GM18873 (cell line): ENCODE measurements at regions not wholly inside any gene's neighbourhood (a gene's known extent, or its start where the extent isn't known, plus 50 kb on each side); places are given as distances from the start of the nearest gene placed in this dataset.

Source experiments
- ATAC-seq: cut with Tn5 transposase; IDR thresholded peaks from one replicate; pipeline ENCODE4 v1.9.1; 2021; ENCODE audit warnings: mild to moderate bottlenecking, moderate library complexity, moderate number of reproducible peaks; ENCODE audit not compliant: unreplicated experiment, low FRiP score

DNA sequence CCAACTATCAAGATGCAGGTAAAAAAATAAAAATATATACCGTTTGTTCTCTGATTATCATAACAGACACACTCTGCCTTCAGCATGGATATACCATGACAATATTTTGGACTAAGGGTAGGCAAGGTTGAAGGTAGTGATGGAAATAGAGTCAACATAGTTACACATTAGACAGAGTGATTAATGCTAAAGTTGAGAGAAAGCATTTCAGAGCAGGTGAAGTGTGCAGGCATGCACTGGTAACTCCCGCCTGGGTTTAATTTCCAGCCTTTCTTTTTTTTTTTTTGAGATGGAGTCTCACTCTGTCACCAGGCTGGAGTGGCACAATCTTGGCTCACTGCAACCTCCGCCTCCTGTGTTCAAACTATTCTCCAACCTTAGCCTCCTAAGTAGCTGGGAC, 458.5 kb downstream of the TLR4 start:
- no peak for ATAC-seq

DNA sequence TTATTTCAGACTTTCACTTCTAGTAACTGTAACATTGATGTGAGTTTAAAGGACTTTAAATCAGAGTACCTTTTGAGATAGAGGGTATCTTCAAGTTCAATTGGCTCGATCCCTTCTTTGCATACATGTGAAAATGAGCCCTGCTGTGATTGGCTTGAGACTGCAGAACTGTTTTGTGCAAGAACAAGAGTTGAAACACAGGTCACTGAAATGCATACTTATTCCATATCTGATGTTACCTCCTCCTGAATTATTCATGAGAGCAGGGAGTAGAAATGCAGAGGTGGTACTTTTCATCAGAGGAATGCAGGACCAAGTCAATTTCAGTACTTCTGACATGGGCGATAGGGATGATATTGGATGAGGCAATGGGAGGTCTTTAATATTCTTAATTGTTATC, 459.5 kb downstream of the TLR4 start:
- ATAC-seq = no peak

DNA sequence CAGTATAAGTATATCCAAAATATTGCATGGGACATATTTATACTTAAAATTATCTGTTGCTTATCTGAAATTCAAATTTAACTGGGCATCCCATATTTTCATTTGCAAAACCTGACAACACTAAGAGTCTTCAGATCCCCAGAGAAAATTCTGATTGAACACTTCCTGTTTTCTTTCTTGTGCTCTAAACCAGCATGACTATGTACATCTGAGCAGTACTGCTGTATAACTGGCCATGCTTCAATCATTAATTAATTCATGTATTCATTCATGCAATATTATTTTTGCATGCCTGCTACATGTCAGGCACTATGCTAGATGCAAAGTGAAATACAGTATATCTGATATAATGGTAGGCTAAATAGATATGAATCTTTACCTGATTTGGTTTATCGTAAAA, 461.2 kb downstream of the TLR4 start:
- ATAC-seq = no peak

- ATAC-seq = no peak
These were observed 466.1 kb downstream of the TLR4 start for GRCh38 chr9:118170032-118170955.

GRCh38 chr9:118177241-118177640, 473.0 kb downstream of the TLR4 start:
- no peak for ATAC-seq

DNA sequence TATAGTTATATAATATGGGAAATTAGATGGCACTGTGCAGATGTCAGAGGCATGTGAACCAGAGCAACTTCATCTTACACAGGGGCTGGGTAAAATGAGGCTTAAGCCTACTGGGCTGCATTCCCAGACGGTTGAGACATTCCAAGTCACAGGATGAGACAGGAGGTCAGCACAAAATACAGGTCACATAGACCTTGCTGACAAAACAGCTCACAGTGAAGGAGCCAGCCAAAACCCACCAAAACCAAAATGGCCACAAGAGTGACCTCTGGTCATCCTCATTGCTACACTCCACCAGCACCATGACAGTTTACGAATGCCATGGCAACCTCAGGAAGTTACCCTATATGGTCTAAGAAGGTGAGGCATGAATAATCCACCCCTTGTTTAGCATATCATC, 479.4 kb downstream of the TLR4 start:
- no peak for ATAC-seq

GRCh38 chr9:118187408-118187807, 483.2 kb downstream of the TLR4 start:
- ATAC-seq = no peak

GRCh38 chr9:118189615-118190014, 485.4 kb downstream of the TLR4 start:
- ATAC-seq = no peak

- no peak for ATAC-seq
These were observed 488.6 kb downstream of the TLR4 start for GRCh38 chr9:118192807-118193206.

- no peak for ATAC-seq
These were observed 505.1 kb downstream of the TLR4 start for GRCh38 chr9:118209343-118209742.

DNA sequence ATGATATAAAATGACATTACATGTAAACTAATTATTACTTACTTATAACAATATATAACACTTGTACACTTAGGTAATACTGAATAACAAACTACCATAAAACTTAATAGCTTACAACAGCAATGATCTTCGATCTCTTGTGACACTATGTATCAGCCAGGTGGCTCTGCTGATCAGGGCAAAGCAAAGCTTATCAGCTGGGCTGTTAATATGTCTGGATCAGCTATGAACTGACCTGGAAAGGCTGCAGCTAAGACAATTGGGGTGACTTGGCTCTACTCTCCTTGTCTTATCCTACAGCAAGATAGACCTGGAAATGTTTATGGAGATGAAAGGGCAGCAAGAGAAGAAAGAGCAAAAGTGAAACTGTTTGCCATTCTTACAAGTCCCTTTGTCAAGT, 511.3 kb downstream of the TLR4 start:
- ATAC-seq = no peak

DNA sequence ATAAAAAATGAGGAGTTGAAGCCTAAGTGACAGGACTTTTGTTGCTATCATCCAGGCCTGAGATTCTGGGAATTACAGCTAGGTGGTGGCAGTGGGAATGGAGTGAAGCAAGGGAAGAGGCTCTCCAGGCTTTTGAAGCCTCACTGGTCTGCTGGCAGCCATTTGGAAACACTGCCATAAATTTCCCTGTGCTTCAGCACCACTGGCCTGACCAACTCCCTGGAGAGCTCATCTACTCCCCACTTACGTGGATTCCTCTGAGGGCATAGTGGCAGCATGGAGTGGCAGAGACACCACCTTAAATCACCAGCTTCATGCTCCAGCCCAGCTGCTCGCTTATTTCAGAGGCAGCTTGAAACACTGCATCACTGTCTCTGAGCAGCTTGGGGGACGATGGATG, 518.2 kb downstream of the TLR4 start:
- no peak for ATAC-seq

GRCh38 chr9:118223111-118223510, 518.9 kb downstream of the TLR4 start:
- no peak for ATAC-seq

DNA sequence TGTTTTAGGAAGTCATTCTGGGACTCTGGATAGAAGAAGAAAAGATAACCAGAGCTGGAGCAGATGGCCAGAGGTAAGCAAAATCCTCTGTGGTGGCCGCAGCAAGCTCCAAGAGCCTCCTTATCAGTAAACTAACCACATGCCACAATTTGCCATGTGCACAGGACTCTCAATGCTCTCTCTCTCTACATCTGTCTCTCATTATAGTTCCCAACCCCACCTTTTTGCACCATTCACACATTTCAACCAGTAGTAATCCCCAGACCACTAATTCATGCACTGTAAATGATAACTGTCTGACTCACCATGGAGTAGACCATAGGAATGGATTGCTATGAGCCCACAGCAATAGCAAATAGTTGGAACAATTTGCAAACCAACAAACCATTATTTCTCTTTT, 526.1 kb downstream of the TLR4 start:
- ATAC-seq = no peak

- ATAC-seq = no peak
These were observed 532.4 kb downstream of the TLR4 start for GRCh38 chr9:118236625-118237024.

DNA sequence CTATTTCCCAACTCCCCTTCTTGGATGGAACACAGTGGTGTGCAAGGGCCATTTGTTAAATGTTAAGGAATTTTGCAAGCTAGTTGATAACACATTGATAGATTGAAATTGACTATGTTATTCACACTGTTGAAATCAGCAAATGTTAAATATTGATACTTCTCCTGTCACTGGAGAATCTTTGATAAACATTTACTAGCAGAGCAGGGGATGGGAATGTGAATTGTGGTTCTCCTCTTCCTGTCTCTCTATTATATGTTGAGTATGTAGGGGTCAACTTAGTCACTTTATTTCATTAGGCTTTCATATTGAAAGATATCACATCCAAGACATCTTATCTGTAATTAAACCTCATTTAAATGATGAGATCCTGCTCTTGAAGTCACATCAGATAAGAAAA, 533.9 kb downstream of the TLR4 start:
- ATAC-seq = no peak

DNA sequence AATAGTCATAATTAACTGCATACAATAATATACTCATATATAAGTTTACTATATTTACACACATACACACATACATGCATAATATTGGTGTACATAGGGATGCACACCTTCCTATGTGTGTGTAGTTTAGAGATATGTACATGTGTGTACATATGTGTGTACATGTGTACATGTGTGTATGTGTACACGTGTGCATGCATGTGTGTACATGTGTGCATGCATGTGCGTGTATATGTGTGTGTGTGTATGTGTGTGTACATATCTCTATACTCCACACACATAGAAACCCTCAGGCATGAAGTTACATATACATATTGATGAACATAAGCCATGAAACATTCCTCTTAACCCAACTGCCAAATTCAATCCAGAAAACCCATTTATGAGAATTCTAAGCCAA, 547.8 kb downstream of the TLR4 start:
- ATAC-seq = no peak

DNA sequence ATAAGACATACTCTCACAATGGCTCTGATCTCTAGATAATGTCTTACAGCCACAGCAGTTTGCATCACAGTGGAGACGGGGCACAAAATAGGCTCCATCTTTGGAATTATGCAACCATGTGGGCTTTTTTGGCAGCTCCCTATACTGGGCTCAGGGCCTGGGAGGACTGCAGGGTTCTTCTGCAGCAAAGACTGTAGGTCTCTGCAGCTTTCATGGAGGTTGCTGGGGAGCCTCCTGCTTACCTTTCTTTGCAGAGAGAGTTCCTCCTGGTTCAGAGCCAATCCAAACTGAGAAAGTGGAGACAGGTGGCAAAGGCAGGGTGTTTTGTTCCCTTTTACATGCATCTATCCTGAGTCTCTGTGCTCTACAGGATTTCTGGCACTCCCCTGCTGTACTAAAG, 558.0 kb downstream of the TLR4 start:
- no peak for ATAC-seq

DNA sequence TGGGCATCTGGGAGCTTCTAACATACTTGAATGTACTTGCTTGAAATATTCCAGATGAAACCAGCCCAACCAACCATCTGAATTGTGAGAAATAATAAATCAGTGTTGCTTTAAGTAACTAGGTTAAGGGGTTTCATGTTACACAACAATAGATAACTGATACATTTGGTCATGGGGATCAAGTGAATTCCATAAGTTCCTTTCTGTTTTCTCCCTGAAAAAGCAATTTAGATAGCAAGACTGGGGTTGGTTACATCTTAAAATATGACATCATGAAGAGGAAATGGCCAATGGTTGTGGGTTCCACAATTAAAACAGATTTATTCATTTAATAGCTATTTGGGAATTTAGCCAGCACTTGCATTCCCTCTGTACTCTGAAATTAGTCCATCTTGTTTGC, 559.7 kb downstream of the TLR4 start:
- ATAC-seq = no peak

GRCh38 chr9:118268046-118268445, 563.8 kb downstream of the TLR4 start:
- no peak for ATAC-seq

GRCh38 chr9:118269623-118270022, 565.4 kb downstream of the TLR4 start:
- ATAC-seq = no peak

DNA sequence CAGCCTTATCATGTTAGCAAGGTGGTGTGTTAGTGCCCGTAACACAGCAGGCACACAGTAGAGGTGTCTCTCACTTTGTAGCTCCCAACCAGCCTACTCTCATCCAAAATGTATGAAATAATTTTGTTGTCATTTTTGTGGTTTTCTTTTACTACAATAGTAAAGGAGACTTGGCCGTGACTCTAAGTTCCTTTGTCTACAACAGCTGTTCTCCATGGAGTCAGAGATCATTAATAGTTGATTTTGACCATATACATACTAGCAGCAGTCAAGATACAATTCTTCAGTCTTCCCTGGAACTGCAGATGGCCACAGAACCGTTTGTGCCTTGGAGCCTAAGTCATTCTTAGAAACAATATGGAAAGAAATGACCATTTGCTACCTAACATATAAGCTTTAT, 567.1 kb downstream of the TLR4 start:
- no peak for ATAC-seq
